Prostate gland (tissue), 2 donors: ENCODE measurements at regions not wholly inside any gene's neighbourhood (a gene's known extent, or its start where the extent isn't known, plus 50 kb on each side); places are given as distances from the start of the nearest gene placed in this dataset.

Experiments used
- DNase-seq: peaks from one replicate; pipeline ENCODE4 v3.0.0-alpha.2; 2019; ENCODE audit warnings: low spot score
- H3K27ac ChIP-seq, 2 donors: fragments of 200-600 bp; sonication (generic); 2 replicates each; pipeline ENCODE4 v1.5.1; 2017 to 2019
- H3K27me3 ChIP-seq: fragments of 200-600 bp; sonication (generic); replicated peaks from 2 replicates; pipeline ENCODE4 v1.5.1; 2019; ENCODE audit not compliant: insufficient read depth
- H3K36me3 ChIP-seq, 2 donors: fragments of 200-600 bp; sonication (generic); 1 replicate in 1 of 2; 2 replicates in 1 of 2; pipeline versions ENCODE4 v1.5.1 to v1.8.1; 2017 to 2019
- H3K4me1 ChIP-seq: fragments of 200-600 bp; sonication (generic); replicated peaks from 2 replicates; pipeline ENCODE4 v1.5.1; 2019
- H3K4me3 ChIP-seq, 2 donors: fragments of 200-600 bp; sonication (generic); 2 replicates each; pipeline ENCODE4 v1.5.1; 2017 to 2019
- H3K9me3 ChIP-seq: fragments of 200-600 bp; sonication (generic); 2 replicates; pipeline ENCODE4 v1.5.1; 2017
- POLR2A ChIP-seq: fragments of 450-650 bp; IDR thresholded peaks from one replicate; pipeline ENCODE4 v1.6.1; 2016; ENCODE audit warnings: antibody characterized with exemption, mild to moderate bottlenecking
- POLR2AphosphoS5 ChIP-seq: sonication (generic); formaldehyde crosslinking; IDR thresholded peaks from one replicate; pipeline ENCODE4 v1.6.1; 2017; ENCODE audit warnings: antibody characterized with exemption
- WGBS: methylation state at CpG from one replicate; pipeline ENCODE4 v1.1.5; 2018; 5-methylcytosine and 5-hydroxymethylcytosine counted together
- intact Hi-C: fragments of 100-400 bp; cut with DNase I; formaldehyde crosslinking; loops from one replicate; pipeline ENCODE4 v1.14.2; 2022
- TF ChIP-seq, protein P1 (sequence below), 4 experiments: fragments of 200-600 bp in 2 of 4; fragments of 450-650 bp in 2 of 4; sonication (generic) in 2 of 4; IDR thresholded peaks; 1 replicate in 3 of 4; 2 replicates in 1 of 4; pipeline ENCODE4 v1.5.1; 2016 to 2019; ENCODE audit warnings: antibody characterized with exemption in 4 of 4, mild to moderate bottlenecking in 2 of 4, moderate library complexity in 2 of 4

DNA sequence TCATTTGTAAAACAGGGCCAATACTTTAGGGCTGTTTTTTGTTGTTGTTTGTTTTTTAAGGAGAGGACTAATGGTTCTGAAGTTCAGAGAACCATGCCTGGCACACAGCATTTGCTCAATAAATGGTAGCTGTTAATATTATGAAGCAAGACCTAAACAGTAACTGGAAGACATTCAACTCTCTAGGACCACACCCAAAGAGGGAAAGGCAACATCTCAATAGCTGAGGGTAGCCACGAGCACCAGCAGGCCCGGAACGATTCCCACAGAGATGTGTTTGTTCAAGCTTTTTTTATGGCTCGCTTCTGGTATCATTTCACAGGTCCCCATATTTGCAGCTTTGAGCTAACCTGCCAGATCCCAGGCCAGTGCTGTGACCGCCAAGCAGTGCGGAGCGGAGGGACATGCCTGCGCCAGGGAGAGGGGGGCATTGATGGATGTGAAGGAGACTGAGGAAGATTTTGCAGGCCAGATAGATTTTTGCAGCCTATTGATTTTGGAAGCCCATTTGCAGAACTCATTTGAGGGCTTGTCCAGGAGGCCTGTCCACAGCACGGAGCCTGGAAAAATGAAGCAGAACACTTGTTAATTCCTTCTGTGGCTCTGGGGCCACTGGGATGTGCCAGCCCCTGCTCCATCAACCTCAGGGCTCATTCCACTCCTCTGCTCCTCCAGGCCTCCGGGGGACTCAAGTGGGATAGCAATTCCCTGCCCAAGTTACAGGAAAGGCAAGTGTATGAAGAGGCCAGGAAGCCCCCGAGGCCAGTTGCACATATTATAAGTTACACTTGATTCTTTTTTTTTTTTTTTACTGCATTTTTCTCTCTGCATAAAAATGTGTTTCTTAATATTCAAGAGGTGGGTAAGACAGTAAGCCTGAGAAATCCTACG is 57.3 kb upstream of the FGFR2 start:
- no peak overlapping the region for H3K27ac ChIP-seq
- no peaks in the 10 kb centered on the region for H3K4me1 ChIP-seq
- 52% methylated on average over 12 of the region's 12 CpGs for WGBS
- H3K27me3 ChIP-seq = no peaks in the 10 kb centered on the region
- peak; percentile 21 for TF ChIP-seq POLR2AphosphoS5
- TF ChIP-seq POLR2A = no peak
- TF ChIP-seq, protein P1, sequence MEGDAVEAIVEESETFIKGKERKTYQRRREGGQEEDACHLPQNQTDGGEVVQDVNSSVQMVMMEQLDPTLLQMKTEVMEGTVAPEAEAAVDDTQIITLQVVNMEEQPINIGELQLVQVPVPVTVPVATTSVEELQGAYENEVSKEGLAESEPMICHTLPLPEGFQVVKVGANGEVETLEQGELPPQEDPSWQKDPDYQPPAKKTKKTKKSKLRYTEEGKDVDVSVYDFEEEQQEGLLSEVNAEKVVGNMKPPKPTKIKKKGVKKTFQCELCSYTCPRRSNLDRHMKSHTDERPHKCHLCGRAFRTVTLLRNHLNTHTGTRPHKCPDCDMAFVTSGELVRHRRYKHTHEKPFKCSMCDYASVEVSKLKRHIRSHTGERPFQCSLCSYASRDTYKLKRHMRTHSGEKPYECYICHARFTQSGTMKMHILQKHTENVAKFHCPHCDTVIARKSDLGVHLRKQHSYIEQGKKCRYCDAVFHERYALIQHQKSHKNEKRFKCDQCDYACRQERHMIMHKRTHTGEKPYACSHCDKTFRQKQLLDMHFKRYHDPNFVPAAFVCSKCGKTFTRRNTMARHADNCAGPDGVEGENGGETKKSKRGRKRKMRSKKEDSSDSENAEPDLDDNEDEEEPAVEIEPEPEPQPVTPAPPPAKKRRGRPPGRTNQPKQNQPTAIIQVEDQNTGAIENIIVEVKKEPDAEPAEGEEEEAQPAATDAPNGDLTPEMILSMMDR (IDR thresholded peaks at IDR 0.05) = no peak
- intact Hi-C loops = no loop called here
- no peaks in the 10 kb centered on the region for H3K36me3 ChIP-seq
- H3K9me3 ChIP-seq = no peaks in the 10 kb centered on the region
- DNase-seq = peak; percentile 53
- H3K4me3 ChIP-seq = no peak overlapping the region

DNA sequence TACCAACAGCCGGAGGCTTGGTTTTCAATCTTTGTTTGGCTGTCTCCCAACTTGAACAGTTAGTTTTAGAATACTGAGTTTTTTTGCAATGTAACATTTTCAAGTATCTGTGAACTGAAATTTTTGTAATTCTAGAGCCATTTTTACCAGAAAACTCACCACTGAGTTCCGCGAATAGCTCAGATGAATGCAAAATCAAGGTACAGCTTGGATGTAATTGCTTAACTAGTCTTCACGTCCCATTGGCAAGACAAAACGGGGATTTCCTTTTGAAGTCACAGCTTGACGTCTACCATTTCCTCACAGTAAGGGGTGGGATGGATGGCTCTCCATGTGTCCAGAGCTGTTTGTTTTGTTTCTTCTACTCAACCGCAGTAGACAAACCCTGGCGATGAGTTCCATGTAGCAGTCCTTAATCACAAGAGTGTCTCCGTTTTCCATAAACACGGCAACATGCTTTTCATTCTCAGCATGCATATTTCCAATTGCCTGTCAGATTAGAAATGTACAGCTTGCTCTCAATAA is 55.8 kb upstream of the FGFR2 start:
- Histone ChIP-seq H3K36me3 (no peaks in the 10 kb centered on the region), H3K4me3 (no peak overlapping the region), H3K27me3 (no peaks in the 10 kb centered on the region), H3K27ac (no peak overlapping the region), H3K9me3 (no peaks in the 10 kb centered on the region), H3K4me1 (no peaks in the 10 kb centered on the region)
- TF ChIP-seq, protein P1 (IDR thresholded peaks at IDR 0.05) = no peak
- no peak for TF ChIP-seq POLR2AphosphoS5
- TF ChIP-seq POLR2A = no peak
- intact Hi-C loops = no loop called here
- WGBS = 90% methylated on average over 10 of the region's 10 CpGs
- no peak for DNase-seq

DNA sequence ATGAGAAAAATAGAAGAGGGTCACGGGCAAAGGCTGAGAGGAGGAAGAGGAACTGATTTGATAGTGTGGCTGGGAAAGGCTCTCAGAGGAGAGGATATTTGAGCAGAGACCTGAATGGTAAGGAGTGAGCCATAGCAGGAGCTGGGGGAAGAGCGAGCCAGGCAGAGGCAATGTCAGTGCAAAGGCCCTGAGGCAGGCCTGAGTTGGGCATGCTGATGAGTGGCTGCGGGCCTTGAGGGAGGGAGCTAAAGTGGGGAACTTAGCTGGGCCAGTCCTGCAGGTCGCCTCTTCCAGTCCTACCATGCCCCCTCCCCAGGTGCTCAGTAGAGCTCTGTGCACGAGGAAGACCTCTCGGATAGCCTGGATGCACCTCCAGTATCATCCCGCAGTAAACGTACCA is 55.4 kb upstream of the FGFR2 start:
- no peaks in the 10 kb centered on the region for H3K36me3 ChIP-seq
- H3K9me3 ChIP-seq = no peaks in the 10 kb centered on the region
- TF ChIP-seq POLR2AphosphoS5 (no peak), POLR2A (no peak)
- TF ChIP-seq, protein P1 (IDR thresholded peaks at IDR 0.05) = no peak
- H3K27ac ChIP-seq = no peak overlapping the region
- no peak overlapping the region for H3K4me3 ChIP-seq
- WGBS = 97% methylated on average over 8 of the region's 8 CpGs
- no peak for DNase-seq
- no peaks in the 10 kb centered on the region for H3K4me1 ChIP-seq
- intact Hi-C loops = no loop called here
- H3K27me3 ChIP-seq = no peaks in the 10 kb centered on the region

DNA sequence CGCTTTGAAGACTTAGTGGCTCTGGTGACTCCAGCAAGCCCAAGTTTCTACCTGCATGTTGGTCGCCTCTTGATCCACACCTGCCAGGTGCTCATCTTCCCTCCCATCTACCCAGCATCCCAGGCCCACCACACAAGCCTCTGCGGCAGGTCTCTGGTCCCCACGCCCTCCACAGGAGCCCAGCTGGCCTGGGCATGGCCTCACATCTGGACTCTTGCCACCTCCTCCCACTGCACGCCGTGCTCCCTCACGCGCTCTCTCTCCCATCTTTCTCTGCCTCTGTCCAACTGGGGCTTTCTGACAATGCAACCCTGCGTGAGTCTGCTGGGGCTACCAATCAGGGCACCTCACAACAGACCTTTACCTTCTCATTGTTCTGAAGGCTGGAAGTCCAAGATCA is 50.2 kb upstream of the FGFR2 start:
- H3K9me3 ChIP-seq = no peaks in the 10 kb centered on the region
- no peak overlapping the region for H3K27ac ChIP-seq
- TF ChIP-seq, protein P1 (IDR thresholded peaks at IDR 0.05) = no peak
- no peak for TF ChIP-seq POLR2AphosphoS5
- no peak for TF ChIP-seq POLR2A
- H3K27me3 ChIP-seq = no peaks in the 10 kb centered on the region
- 95% methylated on average over 9 of the region's 9 CpGs for WGBS
- no peaks in the 10 kb centered on the region for H3K36me3 ChIP-seq
- H3K4me3 ChIP-seq = no peak overlapping the region
- intact Hi-C loops = no loop called here
- DNase-seq = no peak
- no peaks in the 10 kb centered on the region for H3K4me1 ChIP-seq

DNA sequence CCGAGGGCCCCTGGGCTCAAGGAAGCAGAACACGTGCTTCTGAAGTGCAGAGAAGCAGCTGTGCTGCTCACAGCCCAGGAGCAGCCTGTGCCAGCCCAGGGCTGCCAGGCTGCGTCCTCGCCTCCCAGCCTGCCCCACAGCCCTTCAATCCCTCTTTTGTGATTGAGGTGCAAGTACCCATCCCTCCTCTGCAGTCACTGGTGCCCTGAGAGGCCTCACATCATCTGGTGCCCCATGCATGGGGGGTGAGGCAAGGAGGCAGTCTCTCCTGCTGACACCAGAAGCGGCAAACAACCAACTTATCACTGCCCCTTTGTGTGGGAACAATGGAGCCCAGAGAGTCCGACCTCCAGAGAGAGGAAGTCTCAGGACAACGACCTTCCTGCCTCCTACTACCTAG is 49.8 kb upstream of the FGFR2 start:
- intact Hi-C loops = no loop called here
- Histone ChIP-seq H3K36me3 (no peaks in the 10 kb centered on the region), H3K4me1 (no peaks in the 10 kb centered on the region), H3K27me3 (no peaks in the 10 kb centered on the region), H3K9me3 (no peaks in the 10 kb centered on the region), H3K4me3 (no peak overlapping the region), H3K27ac (no peak overlapping the region)
- 55% methylated on average over 7 of the region's 7 CpGs for WGBS
- no peak for TF ChIP-seq POLR2AphosphoS5
- TF ChIP-seq, protein P1 (IDR thresholded peaks at IDR 0.05) = no peak
- no peak for TF ChIP-seq POLR2A
- DNase-seq = no peak
